Nephron progenitor cell (in vitro differentiated cells): ENCODE measurements at regions not wholly inside any gene's neighbourhood (a gene's known extent, or its start where the extent isn't known, plus 50 kb on each side); places are given as distances from the start of the nearest gene placed in this dataset.

ENCODE experiments used
- DNase-seq: peaks from one replicate; pipeline ENCODE4 v3.0.0; 2021
- H3K27ac Mint-ChIP-seq: 2 replicates; pipeline ENCODE4 v1.8.0; 2021; ENCODE audit warnings: mild to moderate bottlenecking, moderate library complexity, mixed read lengths
- H3K27me3 Mint-ChIP-seq: 2 replicates; pipeline ENCODE4 v1.8.0; 2021; ENCODE audit warnings: mild to moderate bottlenecking, low read depth, mixed read lengths; ENCODE audit not compliant: poor library complexity
- H3K36me3 Mint-ChIP-seq: 2 replicates; pipeline ENCODE4 v1.8.0; 2021; ENCODE audit warnings: low read depth, mixed read lengths
- H3K4me1 Mint-ChIP-seq: 2 replicates; pipeline ENCODE4 v1.8.0; 2021; ENCODE audit warnings: mixed read lengths
- H3K4me3 Mint-ChIP-seq: 2 replicates; pipeline ENCODE4 v1.8.0; 2021; ENCODE audit warnings: mild to moderate bottlenecking, moderate library complexity, mixed read lengths
- H3K9me3 Mint-ChIP-seq: 2 replicates; pipeline ENCODE4 v1.8.0; 2021; ENCODE audit warnings: mild to moderate bottlenecking, moderate library complexity, mixed read lengths
- CTCF ChIP-seq: fragments of 200-600 bp; sonication (generic); IDR thresholded peaks from 2 replicates; pipeline ENCODE4 v1.5.0; 2021; ENCODE audit warnings: antibody characterized with exemption

DNA sequence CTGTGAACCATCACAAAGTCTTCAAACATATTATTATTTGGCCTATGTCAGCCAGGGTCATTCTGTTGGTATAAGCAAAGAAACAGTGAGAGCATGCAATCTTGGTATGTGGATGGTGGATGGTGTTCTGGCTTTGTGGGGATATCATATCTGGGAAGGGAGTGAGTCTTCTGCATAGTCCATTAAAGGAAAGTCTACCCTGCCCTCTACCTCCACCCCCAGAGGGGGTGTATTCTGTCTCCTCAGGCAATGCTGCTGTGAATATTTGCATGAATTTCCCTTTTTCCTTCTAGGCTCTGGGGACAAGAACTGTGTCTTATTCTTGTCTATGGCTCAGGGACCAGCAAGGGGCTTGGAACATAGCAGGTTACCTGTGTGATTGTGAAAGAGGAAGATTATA lies 495.8 kb downstream of the PDCD6IP start:
- H3K27ac Mint-ChIP-seq = no peak overlapping the region
- no peaks in the 10 kb centered on the region for H3K36me3 Mint-ChIP-seq
- DNase-seq = no peak
- no peak for TF ChIP-seq CTCF
- no peaks in the 10 kb centered on the region for H3K4me1 Mint-ChIP-seq
- H3K4me3 Mint-ChIP-seq = no peak overlapping the region
- H3K9me3 Mint-ChIP-seq = no peaks in the 10 kb centered on the region
- no peaks in the 10 kb centered on the region for H3K27me3 Mint-ChIP-seq

- no peak for TF ChIP-seq CTCF
These were observed 498.4 kb downstream of the PDCD6IP start for GRCh38 chr3:34296796-34297195.

GRCh38 chr3:34298653-34299052 lies 500.2 kb downstream of the PDCD6IP start:
- Mint-ChIP-seq H3K27me3 (no peaks in the 10 kb centered on the region), H3K4me3 (no peak overlapping the region), H3K36me3 (no peaks in the 10 kb centered on the region), H3K27ac (no peak overlapping the region), H3K4me1 (peaks cover 25% of the 10 kb centered on the region), H3K9me3 (no peaks in the 10 kb centered on the region)
- DNase-seq = no peak
- no peak for TF ChIP-seq CTCF

More at GRCh38 chr3:34296796-34297195, 498.4 kb downstream of the PDCD6IP start:
- Mint-ChIP-seq H3K36me3 (no peaks in the 10 kb centered on the region), H3K27ac (no peak overlapping the region), H3K4me3 (no peak overlapping the region), H3K4me1 (peaks cover 16% of the 10 kb centered on the region), H3K27me3 (no peaks in the 10 kb centered on the region), H3K9me3 (no peaks in the 10 kb centered on the region)
- no peak for DNase-seq

DNA sequence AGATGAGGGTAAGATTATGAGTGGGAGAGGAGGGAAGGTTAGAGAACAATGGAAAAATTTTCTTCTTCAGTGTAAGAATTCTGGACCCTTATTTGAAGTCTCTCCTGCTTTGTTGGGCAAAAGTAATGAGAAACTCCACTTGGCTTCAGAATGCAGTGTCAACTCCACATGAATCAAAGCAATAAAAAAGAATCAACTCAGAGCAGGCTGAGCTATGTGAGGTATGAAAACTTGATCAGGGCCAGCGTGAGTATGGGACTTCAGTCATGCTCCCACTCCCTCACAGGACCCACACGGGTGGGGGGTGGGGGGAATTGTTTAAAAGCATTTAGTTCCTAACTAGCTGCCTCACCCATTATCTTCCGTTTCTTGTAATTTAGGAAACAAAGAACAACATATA lies 502.2 kb downstream of the PDCD6IP start:
- no peak overlapping the region for H3K4me3 Mint-ChIP-seq
- peaks cover 27% of the 10 kb centered on the region for H3K4me1 Mint-ChIP-seq
- no peak for TF ChIP-seq CTCF
- no peak overlapping the region for H3K27ac Mint-ChIP-seq
- peak; percentile 3 for DNase-seq
- no peaks in the 10 kb centered on the region for H3K27me3 Mint-ChIP-seq
- peaks cover 3% of the 10 kb centered on the region for H3K9me3 Mint-ChIP-seq
- H3K36me3 Mint-ChIP-seq = no peaks in the 10 kb centered on the region

GRCh38 chr3:34301313-34301712 lies 502.9 kb downstream of the PDCD6IP start:
- DNase-seq = no peak
- H3K27me3 Mint-ChIP-seq = no peaks in the 10 kb centered on the region
- no peak overlapping the region for H3K4me3 Mint-ChIP-seq
- TF ChIP-seq CTCF = no peak
- no peaks in the 10 kb centered on the region for H3K36me3 Mint-ChIP-seq
- H3K9me3 Mint-ChIP-seq = peaks cover 3% of the 10 kb centered on the region
- peaks cover 27% of the 10 kb centered on the region for H3K4me1 Mint-ChIP-seq
- no peak overlapping the region for H3K27ac Mint-ChIP-seq

- Mint-ChIP-seq H3K27me3 (no peaks in the 10 kb centered on the region), H3K9me3 (peaks cover 3% of the 10 kb centered on the region), H3K4me1 (peaks cover 24% of the 10 kb centered on the region), H3K4me3 (no peak overlapping the region), H3K36me3 (no peaks in the 10 kb centered on the region), H3K27ac (no peak overlapping the region)
- DNase-seq = no peak
- TF ChIP-seq CTCF = no peak
These were observed 506.8 kb downstream of the PDCD6IP start for GRCh38 chr3:34305266-34305665.
